Mesodermal cell (in vitro differentiated cells): ENCODE measurements at regions not wholly inside any gene's neighbourhood (a gene's known extent, or its start where the extent isn't known, plus 50 kb on each side); places are given as distances from the start of the nearest gene placed in this dataset.

Experiments
- H3K27ac ChIP-seq: 2 replicates; pipeline ENCODE4 v1.7.0; 2013; ENCODE audit warnings: mild to moderate bottlenecking, low read depth, low read length, moderate library complexity; ENCODE audit not compliant: severe bottlenecking
- H3K36me3 ChIP-seq: 2 replicates; pipeline ENCODE4 v1.7.1; 2013; ENCODE audit warnings: mild to moderate bottlenecking, low read length, moderate library complexity; ENCODE audit not compliant: control insufficient read depth, insufficient read depth
- H3K4me1 ChIP-seq: one replicate; pipeline ENCODE4 v1.7.1; 2013; ENCODE audit warnings: mild to moderate bottlenecking, low read length; ENCODE audit not compliant: insufficient read depth, control insufficient read depth, poor library complexity, severe bottlenecking
- H3K4me3 ChIP-seq: 2 replicates; pipeline ENCODE4 v1.7.0; 2013; ENCODE audit warnings: low read length, control low read depth, mild to moderate bottlenecking; ENCODE audit not compliant: insufficient read depth, poor library complexity, severe bottlenecking; ENCODE audit errors: extremely low read depth
- H3K9me3 ChIP-seq: 2 replicates; pipeline ENCODE4 v1.7.1; 2013; ENCODE audit warnings: mild to moderate bottlenecking, low read length, moderate library complexity; ENCODE audit not compliant: control insufficient read depth
- WGBS, 2 experiments: methylation state at CpG; one replicate each; pipeline ENCODE4 v1.1.5; 2013; ENCODE audit warnings: missing lambda C conversion rate in 2 of 2; ENCODE audit not compliant: insufficient coverage in 2 of 2; 5-methylcytosine and 5-hydroxymethylcytosine counted together

DNA sequence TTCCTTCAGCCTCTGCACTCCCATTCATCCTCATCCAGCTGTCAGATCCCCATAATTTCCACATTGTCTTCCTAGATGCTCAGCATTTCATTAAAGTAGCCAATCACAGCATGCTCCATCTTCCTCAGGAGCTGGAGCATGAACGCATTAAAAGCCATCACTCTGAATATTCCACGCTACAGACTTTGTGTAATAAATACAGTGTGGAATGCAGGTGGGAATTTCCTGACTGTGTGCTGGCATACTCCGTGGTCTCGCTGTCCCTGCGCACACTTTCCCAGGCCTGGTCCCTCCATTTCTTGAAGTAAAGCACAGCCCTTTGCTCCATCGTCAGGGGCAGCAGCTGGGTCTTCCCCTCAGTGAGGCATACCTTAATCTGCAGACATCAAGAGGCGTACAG is 123.7 kb upstream of the NCK2 start:
- no peaks in the 10 kb centered on the region for H3K36me3 ChIP-seq
- H3K9me3 ChIP-seq, result no peaks in the 10 kb centered on the region
- WGBS, 2 experiments, result 85% methylated on average over 5 to 7 of the region's 7 CpGs
- H3K27ac ChIP-seq, result no peak overlapping the region
- no peaks in the 10 kb centered on the region for H3K4me1 ChIP-seq
- H3K4me3 ChIP-seq, result no peak overlapping the region

- no peaks in the 10 kb centered on the region for H3K4me1 ChIP-seq
- no peaks in the 10 kb centered on the region for H3K9me3 ChIP-seq
- no peak overlapping the region for H3K27ac ChIP-seq
- 100% methylated on average over 1 of the region's 4 CpGs for WGBS, 2 experiments
- no peaks in the 10 kb centered on the region for H3K36me3 ChIP-seq
- H3K4me3 ChIP-seq, result no peak overlapping the region
Measured at GRCh38 chr2:105618351-105618659, 126.4 kb upstream of the NCK2 start.

- Histone ChIP-seq H3K4me1 (no peaks in the 10 kb centered on the region), H3K36me3 (no peaks in the 10 kb centered on the region), H3K27ac (no peak overlapping the region), H3K9me3 (no peaks in the 10 kb centered on the region), H3K4me3 (no peak overlapping the region)
- WGBS, 2 experiments, result 83 to 84% methylated on average over 8 to 12 of the region's 12 CpGs
Measured at GRCh38 chr2:105617631-105618350, 126.9 kb upstream of the NCK2 start.

DNA sequence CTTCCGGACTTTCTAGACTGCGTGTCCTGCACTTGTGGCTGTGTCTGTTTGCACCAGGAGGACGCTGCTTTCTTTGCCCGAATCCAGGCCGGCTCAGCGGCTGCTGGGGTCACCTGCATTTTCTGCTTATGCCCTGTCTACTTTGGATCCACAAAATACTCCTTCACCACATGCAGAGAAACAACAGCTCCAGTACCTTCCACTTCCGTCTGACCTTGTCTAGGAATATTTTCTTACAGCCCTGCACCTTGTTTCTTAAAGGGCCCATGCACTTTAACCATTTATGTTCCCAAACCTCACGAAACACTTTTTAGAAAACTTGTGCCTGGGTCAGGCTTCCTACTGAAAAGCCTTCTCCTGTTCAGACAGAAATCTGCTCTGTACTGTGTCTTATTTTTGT is 129.4 kb upstream of the NCK2 start:
- H3K27ac ChIP-seq, result no peak overlapping the region
- 85 to 93% methylated on average over 7 to 8 of the region's 8 CpGs for WGBS, 2 experiments
- H3K9me3 ChIP-seq, result no peaks in the 10 kb centered on the region
- no peaks in the 10 kb centered on the region for H3K36me3 ChIP-seq
- no peak overlapping the region for H3K4me3 ChIP-seq
- peaks cover 4% of the 10 kb centered on the region for H3K4me1 ChIP-seq

DNA sequence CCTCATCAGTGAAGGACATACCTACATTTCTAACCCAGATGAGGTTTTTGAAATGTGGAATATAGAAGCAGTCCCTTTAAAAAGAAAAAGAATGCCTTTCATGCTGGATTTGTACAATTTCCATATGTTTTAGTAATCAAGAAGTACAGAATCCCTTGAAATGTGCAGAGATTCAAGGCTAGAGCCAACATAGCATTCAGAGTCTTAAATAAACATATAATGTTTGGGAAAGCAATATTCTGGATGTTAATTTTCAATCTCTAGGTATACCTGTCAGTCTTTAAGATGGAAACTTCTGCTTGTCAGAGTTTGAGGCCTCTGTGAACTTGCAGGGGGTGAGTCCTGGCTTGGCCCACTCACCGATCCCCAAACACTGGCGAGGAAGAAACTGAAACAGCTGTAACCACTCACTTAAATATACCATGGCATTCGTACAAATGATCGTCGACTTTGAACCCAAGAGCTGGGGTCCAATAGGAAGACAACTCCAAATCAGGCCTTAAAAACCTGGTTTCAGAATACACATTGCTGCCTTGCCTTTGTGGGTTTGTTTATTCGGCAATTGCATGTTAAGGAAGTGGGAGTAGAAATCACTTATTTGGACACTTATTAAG is 132.8 kb upstream of the NCK2 start:
- H3K9me3 ChIP-seq, result no peaks in the 10 kb centered on the region
- no peak overlapping the region for H3K4me3 ChIP-seq
- H3K27ac ChIP-seq, result no peak overlapping the region
- 92 to 97% methylated on average over 4 to 5 of the region's 6 CpGs for WGBS, 2 experiments
- H3K4me1 ChIP-seq, result peaks cover 4% of the 10 kb centered on the region
- H3K36me3 ChIP-seq, result no peaks in the 10 kb centered on the region

- peaks cover 4% of the 10 kb centered on the region for H3K4me1 ChIP-seq
- H3K27ac ChIP-seq, result no peak overlapping the region
- no peaks in the 10 kb centered on the region for H3K36me3 ChIP-seq
- no peak overlapping the region for H3K4me3 ChIP-seq
- WGBS, 2 experiments, result 80% methylated on average over 1 of the region's 2 CpGs; no CpG with 5 or more reads in 1 of the 2 experiments
- H3K9me3 ChIP-seq, result no peaks in the 10 kb centered on the region
Measured at GRCh38 chr2:105611333-105611637, 133.4 kb upstream of the NCK2 start.

DNA sequence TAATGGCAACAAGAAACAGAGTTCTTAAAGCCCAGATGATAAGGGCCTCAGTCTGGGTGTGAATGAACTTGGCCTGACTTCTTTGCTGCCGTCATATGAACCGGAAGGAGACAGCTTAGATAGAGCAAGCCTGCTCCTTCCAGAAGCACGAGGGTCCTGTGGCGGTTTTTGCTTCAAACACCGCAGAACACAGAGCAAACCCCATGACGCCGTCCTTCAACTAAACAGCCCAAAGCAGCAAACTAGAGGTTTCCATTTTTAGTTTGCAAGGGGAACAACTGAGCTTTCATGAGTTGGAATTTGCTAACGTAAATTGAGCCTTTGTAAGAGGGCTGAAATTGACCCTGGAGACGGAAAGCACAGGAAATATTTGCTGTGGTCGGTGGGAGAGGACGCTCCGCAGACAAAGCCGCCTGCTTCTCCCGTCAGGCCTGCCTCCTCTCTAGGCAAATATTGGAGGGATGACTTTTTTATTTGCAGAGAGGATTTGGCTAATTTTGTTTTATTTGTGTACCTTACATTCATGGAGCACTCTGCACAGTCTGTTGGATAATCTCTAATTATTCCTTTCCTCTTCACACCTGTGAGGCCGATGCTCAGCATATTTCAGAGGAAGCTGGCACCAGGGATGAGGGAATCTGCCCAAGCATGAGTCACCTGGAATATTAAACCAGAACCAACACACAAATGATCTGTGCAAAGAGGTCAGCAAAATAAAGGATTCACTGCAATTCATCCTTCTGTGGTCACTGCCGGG is 134.0 kb upstream of the NCK2 start:
- 74 to 80% methylated on average over 10 to 15 of the region's 16 CpGs for WGBS, 2 experiments
- peaks cover 4% of the 10 kb centered on the region for H3K4me1 ChIP-seq
- H3K27ac ChIP-seq, result peak overlapping the region; percentile 64

GRCh38 chr2:105609746-105610402 is 134.8 kb upstream of the NCK2 start:
- H3K27ac ChIP-seq, result peak overlapping the region; percentile 64
- WGBS, 2 experiments, result 90 to 92% methylated on average over 12 of the region's 13 CpGs
- no peak overlapping the region for H3K4me3 ChIP-seq
- no peaks in the 10 kb centered on the region for H3K9me3 ChIP-seq
- H3K36me3 ChIP-seq, result no peaks in the 10 kb centered on the region
- peaks cover 4% of the 10 kb centered on the region for H3K4me1 ChIP-seq

More for the DNA sequence above, 134.0 kb upstream of the NCK2 start:
- H3K36me3 ChIP-seq, result no peaks in the 10 kb centered on the region
- no peaks in the 10 kb centered on the region for H3K9me3 ChIP-seq
- H3K4me3 ChIP-seq, result no peak overlapping the region

- 91 to 93% methylated on average over 3 to 4 of the region's 4 CpGs for WGBS, 2 experiments
- H3K27ac ChIP-seq, result no peak overlapping the region
- peaks cover 4% of the 10 kb centered on the region for H3K4me1 ChIP-seq
- no peaks in the 10 kb centered on the region for H3K9me3 ChIP-seq
- H3K36me3 ChIP-seq, result no peaks in the 10 kb centered on the region
- no peak overlapping the region for H3K4me3 ChIP-seq
Measured at GRCh38 chr2:105607920-105608504, 136.7 kb upstream of the NCK2 start.

- Histone ChIP-seq H3K36me3 (no peaks in the 10 kb centered on the region), H3K27ac (no peak overlapping the region), H3K4me1 (peaks cover 4% of the 10 kb centered on the region), H3K9me3 (no peaks in the 10 kb centered on the region), H3K4me3 (no peak overlapping the region)
- 78% methylated on average over 1 of the region's 3 CpGs; no CpG with 5 or more reads in 1 of the 2 experiments for WGBS, 2 experiments
Measured at GRCh38 chr2:105606081-105606480, 138.6 kb upstream of the NCK2 start.
